ENCODE measurements at regions not wholly inside any gene's neighbourhood (a gene's known extent, or its start where the extent isn't known, plus 50 kb on each side); places are given as distances from the start of the nearest gene placed in this dataset.

- DNase-seq (ENCODE audit: low spot score) (no peak), ATAC-seq (ENCODE audit: low FRiP score) (no peak)
- TF ChIP-seq CTCF (IDR thresholded peaks at IDR 0.05) = no peak
Observed at GRCh38 chr13:50257646-50258045, 242.4 kb downstream of the KCNRG start.

- DNase-seq (ENCODE audit: low spot score) (no peak), ATAC-seq (ENCODE audit: low FRiP score) (no peak)
- no peak for TF ChIP-seq CTCF (IDR thresholded peaks at IDR 0.05)
Observed at GRCh38 chr13:50261130-50261901, 246.1 kb downstream of the KCNRG start.

- TF ChIP-seq CTCF (IDR thresholded peaks at IDR 0.05) = no peak
- DNase-seq (ENCODE audit: low spot score) (no peak), ATAC-seq (ENCODE audit: low FRiP score) (no peak)
Observed at GRCh38 chr13:50267066-50267465, 251.8 kb downstream of the KCNRG start.

- DNase-seq (ENCODE audit: low spot score) = no peak
- peak; percentile 48 for ATAC-seq (ENCODE audit: low FRiP score)
- no peak for TF ChIP-seq CTCF (IDR thresholded peaks at IDR 0.05)
Observed at GRCh38 chr13:50267917-50268316, 252.7 kb downstream of the KCNRG start.

GRCh38 chr13:50268500-50268899 lies 253.3 kb downstream of the KCNRG start:
- peak; percentile 22 for ATAC-seq (ENCODE audit: low FRiP score)
- TF ChIP-seq CTCF (IDR thresholded peaks at IDR 0.05) = no peak
- DNase-seq (ENCODE audit: low spot score) = no peak

- no peak for TF ChIP-seq CTCF (IDR thresholded peaks at IDR 0.05)
- no peak for DNase-seq (ENCODE audit: low spot score)
- no peak for ATAC-seq (ENCODE audit: low FRiP score)
Observed at GRCh38 chr13:50274181-50274580, 258.9 kb downstream of the KCNRG start.

GRCh38 chr13:50275392-50276063 lies 260.3 kb downstream of the KCNRG start:
- ATAC-seq (ENCODE audit: low FRiP score) (no peak), DNase-seq (ENCODE audit: low spot score) (no peak)
- TF ChIP-seq CTCF (IDR thresholded peaks at IDR 0.05) = no peak
